HG03439 (cell line): ENCODE measurements at regions not wholly inside any gene's neighbourhood (a gene's known extent, or its start where the extent isn't known, plus 50 kb on each side); places are given as distances from the start of the nearest gene placed in this dataset.

Experiments
- ATAC-seq: cut with Tn5 transposase; IDR thresholded peaks from one replicate; pipeline ENCODE4 v1.9.1; 2021; ENCODE audit warnings: mild to moderate bottlenecking, moderate library complexity; ENCODE audit not compliant: unreplicated experiment

DNA sequence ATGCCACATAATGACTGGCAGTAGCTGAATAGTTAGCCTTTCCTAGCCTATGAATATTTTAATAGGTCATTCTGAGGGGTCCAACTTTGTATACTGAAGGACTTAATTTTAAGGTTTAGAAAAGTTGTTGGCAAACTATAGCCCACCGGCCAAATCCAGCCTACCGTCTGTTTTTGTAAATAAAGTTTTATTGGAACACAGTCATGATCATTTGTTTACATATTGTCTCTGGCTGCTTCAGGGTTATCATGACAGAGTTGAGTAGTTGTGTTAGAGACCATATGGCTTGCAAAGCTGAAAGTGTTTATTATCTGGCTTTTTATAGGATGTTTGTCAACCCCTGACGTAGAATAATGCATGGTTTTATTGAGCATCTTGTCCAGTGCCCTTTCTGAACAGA lies 73.4 kb downstream of the NTMT2 start:
- ATAC-seq, result no peak

DNA sequence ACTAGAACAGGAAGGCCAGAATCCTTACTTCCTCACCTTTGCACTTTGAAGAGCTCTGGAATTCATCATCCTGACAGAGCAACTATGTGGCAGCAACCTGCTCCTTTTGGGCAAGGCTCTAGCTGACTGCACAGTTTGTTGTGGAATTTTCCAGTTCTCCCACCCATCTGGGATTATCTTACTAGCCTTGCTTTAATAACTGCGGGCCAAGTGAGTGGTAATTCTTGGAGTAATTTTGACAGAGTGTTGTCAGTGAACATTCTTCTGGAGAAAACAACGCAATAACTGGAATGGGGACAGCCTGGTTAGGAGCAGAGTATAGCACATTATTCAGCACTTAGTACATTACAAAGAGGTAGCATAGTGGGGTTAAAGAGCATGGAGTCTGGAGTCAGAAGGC lies 75.3 kb downstream of the NTMT2 start:
- no peak for ATAC-seq

DNA sequence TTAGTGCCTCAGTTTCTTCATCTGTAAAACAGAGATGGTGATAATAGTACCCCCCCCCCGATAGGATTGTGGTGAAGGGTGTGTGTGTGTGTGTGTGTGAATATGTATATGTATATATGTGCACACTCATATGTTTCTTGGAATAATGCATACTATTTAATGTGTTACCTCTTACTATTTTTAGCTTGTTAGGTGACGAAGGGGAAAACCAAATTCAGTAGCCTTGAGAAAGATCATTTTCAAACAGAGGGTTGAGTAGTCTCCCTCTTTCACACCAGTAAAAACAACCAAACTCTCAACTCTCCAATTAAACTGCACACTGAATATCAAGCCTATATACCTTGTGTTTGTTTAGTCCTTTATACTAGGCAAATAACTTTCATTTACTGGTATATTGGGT lies 75.7 kb downstream of the NTMT2 start:
- no peak for ATAC-seq

DNA sequence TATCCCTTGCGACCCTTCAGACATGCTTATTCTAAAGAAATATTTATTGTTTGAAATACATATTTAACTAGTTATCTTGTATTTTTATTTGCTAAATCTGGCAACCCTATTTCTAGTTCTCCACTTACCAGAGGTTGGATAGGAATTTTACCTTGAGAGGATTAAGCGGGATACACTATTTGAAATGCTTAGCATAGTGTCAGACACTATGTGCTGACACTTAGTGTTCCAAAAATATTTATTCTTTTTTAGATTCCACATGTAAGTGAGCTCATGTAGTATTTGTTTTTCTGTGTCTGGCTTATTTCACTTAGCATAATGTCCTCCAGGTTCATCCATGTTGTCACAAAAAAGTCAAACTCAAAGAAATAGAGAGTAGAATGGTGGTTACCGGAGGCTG lies 78.7 kb downstream of the NTMT2 start:
- no peak for ATAC-seq

DNA sequence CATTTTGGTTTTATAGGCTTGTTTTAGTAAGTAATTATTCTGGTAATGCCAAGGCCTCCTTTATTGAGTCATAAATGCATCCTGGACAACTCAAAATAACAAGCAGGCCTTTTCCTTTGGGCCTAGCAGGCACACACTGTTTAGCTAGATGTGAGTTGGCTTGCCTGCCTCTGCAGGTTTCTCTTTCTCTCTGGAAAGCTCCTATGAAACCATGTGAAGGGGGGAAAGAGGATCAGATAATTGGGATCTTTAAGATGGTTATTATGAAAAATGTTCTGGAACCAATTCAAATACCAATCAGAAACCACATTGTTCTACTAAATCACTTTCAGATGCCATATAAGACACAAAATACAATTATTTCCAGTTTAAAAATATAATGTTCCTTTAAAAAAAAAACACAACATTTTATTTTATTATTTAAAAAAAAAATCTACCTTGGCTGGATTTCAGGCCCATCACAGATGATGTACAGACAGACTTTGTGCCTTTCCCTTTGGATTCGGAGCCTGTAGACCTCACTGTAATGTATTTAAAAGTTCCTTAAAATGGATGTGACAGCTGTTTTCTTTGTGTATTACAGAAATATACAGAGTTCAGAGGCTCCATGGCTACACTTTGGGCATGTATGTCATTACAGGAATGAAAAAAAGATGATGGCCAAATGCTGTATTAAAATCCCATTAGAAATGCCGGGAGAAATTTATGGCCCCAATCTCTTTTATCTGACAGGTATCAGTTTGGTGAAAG lies 80.2 kb downstream of the NTMT2 start:
- no peak for ATAC-seq

DNA sequence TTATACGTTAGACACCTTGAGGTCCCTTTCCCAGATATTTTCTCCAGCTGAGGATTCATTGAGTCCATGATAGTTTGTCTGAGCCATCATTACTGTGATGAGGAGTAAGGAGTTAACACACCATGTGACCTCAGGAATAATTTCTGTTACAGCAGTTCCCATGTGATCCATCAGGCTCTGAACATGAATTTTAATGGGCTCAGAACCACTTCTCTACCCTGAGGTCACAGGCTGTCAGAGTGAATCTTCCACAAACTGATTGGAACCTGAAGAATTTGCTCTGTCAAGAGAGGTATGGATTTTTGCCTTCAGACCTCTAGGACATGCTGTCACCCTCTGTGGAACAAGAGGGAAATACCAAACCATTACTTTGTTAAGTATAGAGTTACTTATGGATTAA lies 81.0 kb downstream of the NTMT2 start:
- no peak for ATAC-seq

DNA sequence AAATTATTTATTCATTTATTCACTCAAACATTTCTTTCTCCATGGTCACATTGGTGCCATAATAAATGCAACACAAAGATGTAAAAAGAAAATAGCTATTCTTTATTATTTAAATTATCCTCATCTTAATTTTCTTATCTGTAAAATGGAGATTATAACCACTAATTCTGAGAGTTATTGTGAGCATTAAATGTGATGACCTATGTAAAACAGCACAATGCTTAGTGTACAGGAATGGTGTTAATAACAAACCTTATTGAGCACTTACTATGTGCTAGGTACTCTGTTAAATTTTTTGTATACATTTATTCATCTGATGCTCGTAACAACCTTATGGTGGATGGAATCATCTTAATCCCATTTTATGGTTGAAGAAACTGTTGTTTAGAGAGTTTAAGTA lies 84.6 kb downstream of the NTMT2 start:
- no peak for ATAC-seq

DNA sequence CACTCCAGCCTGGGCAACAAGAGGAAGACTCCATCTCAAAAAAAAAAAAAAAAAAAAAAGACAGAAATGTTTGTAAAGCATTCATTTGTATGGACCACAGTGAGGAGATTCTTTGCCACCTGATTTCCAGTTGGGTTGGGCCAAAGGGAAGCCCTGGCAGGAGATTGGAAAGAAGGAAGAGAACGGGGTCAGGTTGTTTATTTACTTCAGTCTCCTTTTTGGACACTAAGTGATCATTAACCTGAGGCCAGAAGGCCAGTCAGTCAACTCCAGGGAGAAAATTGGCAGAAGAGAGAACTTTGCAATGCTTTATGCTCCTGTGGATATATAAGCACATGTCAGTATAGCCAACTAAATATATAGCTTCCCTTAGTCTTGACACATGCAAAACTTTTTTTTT lies 85.9 kb downstream of the NTMT2 start:
- no peak for ATAC-seq

DNA sequence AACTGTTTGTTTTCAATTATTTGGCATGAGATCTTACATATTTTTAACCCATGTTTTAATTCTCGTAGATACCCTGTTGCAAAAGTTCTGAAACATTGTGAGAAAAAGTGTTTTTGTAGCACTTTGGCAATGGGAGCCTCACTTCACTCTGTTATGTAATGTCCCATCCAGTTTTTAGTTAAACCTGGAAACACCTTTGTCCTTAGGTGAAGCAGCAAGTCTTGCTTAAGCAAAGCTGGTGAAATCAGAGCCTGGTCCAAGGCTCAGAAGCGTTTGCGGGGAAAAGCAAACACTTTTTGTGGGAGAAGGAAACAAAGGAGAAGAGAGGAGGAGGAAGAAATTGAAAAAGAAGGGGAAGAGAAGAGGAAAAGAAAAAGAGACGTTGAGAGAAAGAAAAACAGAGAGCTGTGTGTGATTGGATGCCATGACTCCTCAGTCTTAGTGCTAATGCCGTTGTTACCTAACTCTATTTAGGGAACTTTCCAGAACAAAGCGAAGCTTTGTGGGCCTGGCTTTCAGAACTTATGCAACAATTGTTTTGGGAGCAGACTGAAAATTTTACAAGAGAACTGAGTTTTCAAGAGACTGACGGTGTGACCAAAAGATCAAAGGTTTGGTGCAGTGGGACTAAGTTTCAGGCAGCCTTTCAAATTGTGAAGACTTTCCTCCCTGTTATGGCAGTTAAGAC lies 93.1 kb downstream of the NTMT2 start:
- ATAC-seq, result no peak

DNA sequence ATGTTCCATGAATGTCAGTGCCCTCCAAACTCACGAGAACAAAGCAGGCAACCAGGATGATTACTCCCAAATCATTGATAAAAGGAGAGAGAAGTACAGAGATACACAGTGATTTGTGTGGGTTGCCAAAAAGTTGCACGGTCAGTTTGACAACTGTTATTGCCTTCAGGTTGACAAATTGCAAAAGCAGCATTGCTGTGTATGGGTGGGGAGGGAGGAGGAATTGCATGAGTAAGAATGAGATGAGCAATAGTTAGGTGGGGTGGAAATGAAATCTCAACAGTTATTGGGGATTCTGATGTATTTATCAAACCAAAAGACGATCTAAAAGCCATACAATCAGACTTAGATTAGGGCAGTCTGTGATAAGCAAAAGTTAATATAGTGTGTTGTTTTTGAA lies 93.7 kb downstream of the NTMT2 start:
- no peak for ATAC-seq

DNA sequence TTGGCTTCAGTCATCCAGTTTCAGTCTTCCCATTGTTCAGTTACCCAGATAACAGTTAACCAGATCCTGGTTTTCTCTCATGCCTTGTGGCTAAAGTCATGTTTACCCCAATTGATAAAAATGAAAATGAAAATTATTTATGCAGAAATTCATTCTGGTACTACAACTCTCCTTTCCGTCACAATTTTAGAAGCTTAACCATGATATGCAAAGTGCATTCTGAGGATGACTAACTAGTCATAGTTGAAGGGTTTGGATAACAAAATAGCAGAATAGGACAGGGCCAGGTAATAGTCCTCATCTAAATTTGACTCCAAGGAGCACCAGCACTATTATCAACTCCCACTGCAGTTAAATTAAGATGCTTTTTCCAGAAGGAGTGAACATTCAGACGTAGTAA lies 94.7 kb downstream of the NTMT2 start:
- peak; percentile 96 for ATAC-seq

DNA sequence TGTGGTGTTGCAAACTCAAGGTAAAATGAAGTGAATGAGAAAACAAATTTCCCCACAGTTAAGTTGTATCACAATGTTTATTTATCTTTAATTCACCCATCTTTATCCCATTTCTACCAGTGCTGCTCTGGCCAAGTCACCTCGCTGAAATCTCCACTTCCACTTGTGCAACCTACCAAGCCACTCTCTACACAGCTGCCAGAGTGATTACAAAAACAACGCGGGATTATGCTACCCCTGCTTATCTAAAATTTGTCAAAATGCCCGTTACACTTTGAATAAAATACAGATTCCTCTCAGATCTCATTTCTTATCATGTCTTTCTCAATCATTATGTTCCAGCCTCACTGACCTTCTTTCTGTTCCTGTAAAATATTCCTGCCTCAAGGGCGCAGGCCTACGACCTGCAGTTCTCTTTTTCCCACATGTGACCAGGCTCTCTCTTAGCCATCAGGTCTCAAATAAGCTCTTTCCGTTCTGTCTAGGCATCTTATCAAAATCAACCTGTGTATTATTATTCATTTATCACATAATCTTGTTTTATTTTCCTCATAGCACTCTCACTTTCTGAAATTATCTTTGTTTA lies 95.6 kb downstream of the NTMT2 start:
- no peak for ATAC-seq

DNA sequence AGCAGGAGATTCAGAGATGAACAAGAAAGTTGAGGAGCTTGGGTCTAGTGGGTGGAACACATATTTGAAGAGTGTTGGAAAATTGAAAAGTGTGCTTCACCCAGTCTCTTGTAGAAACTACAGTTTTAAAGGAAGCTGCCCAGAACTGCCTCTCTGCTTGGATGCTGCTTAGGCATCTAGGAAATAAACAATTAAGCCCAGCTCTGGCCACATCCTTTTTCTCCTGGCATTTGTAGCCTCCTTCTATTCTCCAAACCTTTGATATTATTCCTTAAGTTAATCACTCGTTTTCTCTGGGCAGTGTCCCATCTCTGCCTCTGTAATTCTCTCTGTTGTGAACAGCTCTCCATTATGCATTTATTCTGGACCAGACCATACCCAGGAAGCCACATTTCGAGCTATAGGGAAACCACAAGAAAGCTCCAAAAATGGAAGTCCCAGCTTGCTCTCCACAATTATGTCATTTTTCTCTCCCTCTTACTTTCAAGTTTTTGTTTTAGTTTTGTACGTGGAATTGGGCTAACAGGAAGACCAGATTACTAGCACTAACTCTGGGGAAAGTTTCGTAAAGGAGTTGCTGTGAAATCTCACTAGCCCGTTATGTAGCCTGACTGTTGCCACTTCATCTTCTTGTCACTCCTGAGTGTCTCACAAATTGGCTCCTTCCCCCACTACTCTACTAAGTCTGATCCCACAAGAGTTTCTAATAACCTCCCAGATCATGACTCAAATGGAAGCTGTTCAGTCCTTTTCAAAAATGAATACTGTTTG lies 102.2 kb downstream of the NTMT2 start:
- no peak for ATAC-seq

DNA sequence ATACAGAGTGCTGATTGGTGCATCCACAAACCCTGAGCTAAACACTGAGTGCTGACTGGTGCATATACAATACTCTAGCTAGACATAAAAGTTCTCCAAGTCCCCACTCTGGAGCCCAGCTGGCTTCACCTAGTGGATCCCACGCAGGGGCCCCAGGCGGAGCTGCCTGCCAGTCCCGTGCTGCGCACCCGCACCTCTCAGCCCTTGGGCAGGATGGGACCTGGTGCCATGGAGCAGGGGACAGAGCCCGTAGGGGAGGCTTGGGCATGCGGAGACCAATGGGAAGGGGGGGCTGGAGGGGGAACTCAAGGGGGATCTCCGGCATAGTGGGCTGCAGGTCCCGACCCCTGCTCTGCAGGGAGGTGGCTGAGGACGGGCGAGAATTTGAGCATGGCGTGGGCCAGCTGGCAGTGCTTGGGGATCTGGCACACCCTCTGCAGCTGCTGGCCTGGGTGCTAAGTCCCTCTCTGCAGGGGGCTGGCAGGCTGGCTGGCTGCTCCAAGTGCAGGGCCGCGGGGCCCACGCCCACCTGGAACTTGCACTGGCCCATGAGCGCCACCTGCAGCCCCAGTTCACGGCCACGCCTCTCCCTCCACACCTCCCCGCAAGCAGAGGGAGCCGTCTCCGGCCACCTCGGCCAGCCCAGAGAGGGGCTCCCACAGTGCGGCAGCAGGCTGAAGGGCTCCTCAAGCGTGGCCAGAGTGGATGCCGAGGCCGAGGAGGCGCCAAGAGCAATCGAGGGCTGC lies 104.9 kb downstream of the NTMT2 start:
- no peak for ATAC-seq

DNA sequence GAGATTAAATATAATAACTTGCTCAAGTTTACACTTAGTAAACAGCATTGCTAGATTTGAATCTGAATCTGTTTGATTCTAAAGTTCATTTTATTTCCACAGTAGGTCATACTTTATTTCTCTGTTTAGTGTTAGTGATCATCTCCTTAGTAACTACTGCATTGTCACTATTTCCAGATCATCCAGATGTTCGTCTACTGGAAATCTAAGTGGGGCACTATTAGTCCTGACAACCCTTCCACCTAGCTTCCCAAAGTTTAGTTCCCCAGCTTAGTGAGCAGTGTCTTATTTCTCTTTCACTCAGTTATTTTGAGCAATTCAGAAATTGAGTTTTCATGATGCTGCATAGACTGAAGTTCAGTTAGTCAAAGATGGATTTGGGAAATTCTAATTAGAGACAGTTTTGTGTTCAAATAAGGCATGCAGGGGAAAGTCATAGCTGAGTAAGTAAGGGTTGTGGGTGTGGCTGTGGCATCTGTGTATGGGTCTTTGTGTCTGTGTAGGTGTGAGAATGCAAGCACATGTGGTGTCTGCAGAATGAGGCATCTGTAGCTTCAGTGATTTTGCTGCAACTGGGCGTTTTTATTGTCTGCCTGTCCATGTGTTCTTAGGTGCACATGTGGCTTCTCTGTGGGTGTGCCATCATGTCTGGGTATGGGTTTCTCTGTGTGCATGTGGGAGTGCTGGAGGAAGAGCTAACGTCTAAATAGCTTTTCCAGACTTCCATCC lies 107.3 kb downstream of the NTMT2 start:
- no peak for ATAC-seq

DNA sequence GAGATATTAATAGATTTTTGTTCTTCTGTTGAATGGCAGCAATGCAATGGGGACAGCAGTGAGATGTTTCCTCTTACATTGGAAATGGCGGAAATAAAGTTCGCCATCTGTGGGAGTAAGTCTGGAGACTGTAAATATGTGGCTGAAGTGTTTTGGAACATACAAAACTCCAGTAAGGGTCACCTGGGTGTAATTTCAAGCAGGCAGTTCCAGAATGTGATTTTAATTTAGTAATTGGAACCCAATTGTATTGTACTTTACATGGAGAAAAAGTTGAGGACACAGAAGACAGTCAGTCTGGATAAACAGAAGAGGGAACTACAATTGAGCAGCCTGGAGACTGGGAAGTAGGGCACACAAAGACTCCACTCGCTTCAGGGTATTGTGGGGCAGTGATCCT lies 108.6 kb downstream of the NTMT2 start:
- no peak for ATAC-seq

DNA sequence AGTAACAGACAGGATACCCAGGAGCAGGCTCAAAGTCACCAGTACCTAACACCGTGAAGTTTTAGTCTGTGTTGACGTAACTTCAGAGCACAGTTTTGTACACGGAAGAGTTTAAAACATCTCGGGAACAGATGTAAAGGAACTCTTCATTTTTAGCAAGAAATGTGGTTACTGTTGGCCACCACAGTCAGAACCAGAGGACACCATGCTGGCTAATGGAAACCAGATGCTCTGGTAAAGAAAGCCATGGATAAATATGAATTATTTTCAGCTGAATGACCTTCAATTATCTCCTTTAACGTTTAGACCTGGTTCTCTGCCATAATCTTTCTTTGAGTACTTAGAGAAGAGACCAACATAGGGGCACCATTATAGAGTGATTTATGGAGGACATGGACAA lies 115.9 kb downstream of the NTMT2 start:
- ATAC-seq, result no peak

DNA sequence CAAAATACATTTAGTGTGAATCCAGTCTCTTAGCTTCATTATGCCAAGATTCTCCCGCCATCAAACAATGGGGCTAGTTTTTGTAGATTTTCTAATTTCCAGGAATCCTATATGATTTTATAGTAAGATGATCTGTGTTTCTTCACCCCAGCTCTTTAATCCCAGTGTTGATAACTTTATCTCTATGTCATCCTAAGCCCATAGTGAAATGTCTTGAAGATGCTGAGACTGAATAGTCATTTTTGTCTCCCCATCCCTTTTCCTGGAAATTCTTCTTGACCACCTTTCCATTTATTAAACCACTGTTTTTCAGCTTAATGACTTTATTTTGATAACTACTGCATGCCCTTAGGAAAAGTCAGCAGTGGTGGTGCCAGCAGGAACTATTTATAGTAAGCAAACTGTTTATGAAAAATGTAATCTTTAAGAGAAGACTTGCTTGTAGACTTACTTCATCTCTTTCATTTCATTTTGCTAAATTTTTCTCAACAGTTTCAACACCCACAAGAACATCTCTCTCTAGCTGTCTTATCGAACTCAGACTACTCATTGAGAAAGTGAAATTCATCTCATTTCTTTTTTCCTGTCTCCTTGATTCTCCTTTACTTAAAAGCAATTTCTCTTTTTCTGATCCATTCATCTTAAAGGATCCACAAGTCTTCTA lies 116.6 kb downstream of the NTMT2 start:
- ATAC-seq, result no peak

DNA sequence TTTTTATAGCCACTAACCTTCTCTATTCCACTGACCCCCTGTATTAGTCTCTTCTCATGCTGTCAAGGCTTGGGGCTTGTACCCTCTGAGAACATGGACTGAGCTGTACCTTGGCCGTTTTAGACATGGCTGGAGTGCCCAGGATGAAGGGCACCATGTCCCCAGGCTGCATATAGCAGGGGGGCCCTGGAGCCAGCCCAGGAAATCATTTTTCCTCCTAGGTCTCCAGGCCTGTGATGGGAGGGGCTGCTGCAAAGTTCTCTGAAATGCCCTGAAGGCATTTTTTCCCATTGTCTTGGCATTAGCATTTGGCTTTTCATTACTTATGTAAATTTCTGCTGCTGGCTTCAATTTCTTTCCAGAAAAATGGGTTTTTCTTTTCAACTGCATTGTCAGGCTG lies 119.5 kb downstream of the NTMT2 start:
- no peak for ATAC-seq

DNA sequence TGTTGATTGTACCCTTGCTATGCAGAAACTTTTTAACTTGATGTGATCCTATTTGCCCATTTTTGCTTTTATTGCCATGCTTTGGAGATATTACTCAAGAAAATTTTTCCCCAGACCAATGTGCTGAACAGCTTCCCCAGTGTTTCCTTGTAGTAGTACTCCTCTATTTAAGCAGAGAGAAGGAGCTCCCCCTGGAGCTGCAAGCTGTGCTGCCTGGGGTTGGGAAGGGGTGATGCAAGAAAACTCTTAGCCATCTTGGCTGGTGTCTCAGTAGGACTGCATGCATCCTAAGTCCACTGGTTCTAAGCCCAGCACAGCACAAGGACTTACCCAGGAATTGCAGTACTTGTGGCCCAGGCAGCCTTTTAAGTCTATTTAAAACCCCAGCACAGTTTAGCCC lies 121.6 kb downstream of the NTMT2 start:
- no peak for ATAC-seq
